Inflammatory macrophage treated with lipopolysaccharide for 4 hours (primary cell): ENCODE measurements at regions not wholly inside any gene's neighbourhood (a gene's known extent, or its start where the extent isn't known, plus 50 kb on each side); places are given as distances from the start of the nearest gene placed in this dataset.
"Not testable (repeated sequence)": the region's sequence is repeated elsewhere in the genome, so short reads cannot be mapped to it uniquely, and the experiment has no call there.

Experiments
- DNase-seq: peaks from one replicate; pipeline ENCODE4 v3.0.0-alpha.2; 2020

DNA sequence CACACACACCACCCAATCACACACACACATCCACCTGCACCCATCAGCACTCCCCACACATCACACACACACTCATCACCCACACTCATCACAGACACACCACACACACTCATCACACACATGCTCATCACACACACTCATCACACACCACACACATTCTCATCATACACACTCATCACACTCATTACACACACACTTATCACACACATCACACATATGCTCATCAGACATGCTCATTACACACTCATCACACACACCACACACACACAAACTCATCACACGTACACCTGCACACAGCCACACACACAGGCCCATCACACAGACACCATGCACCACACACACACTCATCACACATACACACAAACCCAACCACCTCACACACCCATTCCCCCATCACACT lies 107.5 kb upstream of the C14orf180 start:
- no peak for DNase-seq

DNA sequence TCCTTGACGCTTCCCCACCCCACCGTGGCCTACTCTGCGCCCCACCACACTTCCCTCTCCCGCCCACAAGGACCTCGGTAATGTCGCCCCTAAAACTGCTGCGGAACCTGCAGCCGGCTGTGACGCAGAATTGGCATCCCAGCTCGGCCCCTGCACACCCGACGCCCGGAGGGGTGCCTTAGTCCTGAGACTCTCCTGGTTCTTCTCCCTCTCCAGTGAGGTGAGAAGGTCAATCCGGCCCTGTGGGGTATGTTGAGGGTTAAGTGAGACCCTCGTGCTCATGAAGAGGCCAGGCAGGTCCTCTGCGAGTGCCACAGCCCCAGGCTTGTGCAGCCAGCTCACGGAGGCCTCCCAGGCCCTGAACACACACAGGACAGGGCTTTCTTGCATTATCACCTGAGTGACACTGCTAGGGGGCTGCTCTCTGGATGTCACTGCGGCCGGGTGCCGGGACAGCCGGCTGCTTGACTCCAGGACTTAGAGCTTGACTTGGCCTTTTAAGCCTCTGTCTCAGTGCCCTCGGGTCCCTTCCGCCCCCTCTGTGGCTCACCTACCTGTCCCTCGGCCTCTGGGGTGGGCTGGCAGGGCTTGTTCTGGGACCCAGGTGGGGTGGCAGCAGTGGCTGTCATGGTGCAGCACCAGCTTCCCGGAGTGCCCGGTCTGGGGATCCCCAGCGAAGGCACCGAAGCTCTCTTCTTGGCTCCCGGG lies 106.9 kb upstream of the C14orf180 start:
- no peak for DNase-seq

- no peak for DNase-seq
These were observed 106.4 kb upstream of the C14orf180 start for GRCh38 chr14:104473244-104473565.

DNA sequence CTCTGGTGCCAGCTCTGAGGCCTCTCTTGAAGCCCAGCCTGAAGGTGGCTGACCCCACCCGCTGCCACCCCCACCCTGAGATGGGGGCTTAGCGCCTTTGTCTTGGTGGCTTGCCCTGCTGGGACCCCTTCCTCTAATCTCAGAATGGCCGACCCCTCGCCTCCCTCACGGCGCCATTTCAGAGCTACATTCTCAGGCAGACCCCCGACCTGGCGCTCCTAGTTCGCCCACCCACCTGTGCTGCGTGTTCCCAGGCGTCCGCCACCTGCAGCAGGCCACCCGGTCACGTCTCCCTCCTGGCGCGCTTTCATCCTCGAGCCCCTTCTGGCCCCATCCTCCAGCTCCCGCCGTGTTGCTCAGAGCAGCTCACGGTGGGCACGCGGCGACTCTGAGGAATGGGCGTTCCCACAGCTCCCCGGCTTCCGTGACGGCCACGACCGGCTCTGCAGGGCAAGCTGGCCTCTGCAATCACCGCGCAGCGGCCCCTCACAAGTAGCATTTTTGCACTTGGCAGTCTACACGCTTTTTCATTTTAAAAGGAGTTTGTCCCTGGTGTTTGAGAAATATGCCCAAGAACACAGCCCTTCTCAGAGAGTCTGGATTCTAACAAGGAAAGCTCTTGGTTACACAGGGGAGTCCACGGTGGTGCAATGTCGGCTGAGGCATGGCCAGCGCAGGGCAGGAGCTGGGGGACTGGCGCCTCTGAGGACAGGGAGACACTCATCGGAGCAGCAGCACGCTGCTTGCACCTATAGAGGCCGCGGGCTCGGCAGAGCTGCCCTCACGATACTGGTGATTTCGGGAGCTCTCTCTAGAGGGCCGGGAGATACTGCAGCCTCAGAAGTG lies 105.7 kb upstream of the C14orf180 start:
- DNase-seq = no peak

- no peak for DNase-seq
These were observed 104.9 kb upstream of the C14orf180 start for GRCh38 chr14:104474495-104475213.

- DNase-seq = no peak
These were observed 104.3 kb upstream of the C14orf180 start for GRCh38 chr14:104475256-104475655.

DNA sequence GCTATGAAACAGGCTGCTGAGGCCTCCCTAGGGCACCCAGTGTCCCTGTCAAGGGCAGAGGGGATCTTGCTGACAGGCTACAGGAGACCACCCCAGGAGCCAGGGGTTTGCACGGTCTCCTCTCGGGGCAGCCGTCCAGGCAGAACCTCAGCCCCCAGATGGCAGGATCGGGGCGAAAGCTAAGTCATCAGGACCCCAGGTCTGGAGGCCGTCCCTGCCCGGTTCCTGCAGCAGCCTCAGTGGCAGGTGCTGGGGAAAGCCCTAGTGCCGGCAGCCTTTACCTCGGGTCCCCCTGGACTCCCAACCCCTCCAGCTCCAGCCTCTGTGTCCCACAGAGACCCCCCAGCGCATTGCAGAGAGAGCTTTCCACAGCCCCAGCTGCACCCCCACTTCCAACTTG lies 103.8 kb upstream of the C14orf180 start:
- DNase-seq = no peak

- DNase-seq = no peak
These were observed 103.1 kb upstream of the C14orf180 start for GRCh38 chr14:104476437-104476836.

DNA sequence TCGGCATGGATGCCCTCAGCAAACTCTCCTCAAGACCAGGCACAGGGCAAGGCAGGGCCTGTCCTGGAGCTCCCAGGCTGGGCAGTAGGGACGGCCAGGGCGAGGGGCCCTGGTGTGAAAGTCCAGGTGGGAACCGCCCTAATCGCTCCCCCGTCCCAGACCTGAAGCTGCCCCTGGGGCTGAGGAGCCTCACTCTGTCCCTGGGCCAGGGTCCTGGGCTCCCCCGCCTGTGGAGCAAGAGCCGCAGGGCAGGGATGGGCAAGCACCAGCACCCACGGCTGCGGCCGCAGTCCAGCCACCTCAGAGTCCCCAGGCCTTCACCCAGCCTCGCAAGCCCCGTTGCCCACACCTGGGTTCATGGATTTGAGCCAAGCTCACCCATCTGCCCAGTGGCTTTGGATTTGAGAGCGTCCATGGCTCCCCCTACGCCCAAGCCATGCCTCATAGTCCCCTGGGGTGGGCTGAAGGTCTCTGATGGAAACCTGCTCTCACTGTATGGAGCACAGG lies 102.4 kb upstream of the C14orf180 start:
- DNase-seq = no peak

DNA sequence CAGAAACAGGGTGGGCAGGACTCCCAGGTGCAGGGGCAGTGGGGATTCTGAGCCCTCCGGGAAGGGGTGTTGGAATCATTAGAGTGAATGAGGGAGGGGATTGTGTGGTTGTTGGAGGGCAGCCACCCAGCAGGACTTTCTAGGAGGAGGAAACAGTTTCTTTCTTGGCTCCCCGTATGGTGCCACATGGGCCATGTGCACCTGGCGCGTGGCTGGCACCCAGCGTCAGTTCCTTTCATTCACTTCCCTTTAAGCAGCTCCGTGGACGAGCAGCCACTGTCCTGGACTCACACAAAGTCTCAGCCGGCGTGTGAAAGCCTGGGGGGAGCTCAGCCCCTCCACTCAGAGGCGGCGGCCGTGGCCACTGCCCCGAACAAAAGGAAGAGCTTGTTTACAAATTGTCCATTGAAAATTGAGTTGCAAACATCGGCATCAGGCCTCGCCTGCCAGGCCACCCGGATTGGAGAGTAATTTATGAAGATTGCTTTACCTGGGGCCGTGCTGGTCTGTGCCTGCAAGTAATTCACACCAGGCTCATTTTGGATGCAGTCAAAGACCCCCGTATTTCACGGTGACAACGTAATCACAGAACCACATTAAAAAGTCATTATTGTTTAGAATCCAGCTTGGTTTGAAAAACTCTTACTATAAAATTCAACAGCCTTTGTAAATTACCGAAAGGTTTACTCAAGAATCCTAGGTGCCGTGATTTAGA lies 101.7 kb upstream of the C14orf180 start:
- DNase-seq = no peak

GRCh38 chr14:104478656-104479055 lies 100.9 kb upstream of the C14orf180 start:
- DNase-seq = no peak

DNA sequence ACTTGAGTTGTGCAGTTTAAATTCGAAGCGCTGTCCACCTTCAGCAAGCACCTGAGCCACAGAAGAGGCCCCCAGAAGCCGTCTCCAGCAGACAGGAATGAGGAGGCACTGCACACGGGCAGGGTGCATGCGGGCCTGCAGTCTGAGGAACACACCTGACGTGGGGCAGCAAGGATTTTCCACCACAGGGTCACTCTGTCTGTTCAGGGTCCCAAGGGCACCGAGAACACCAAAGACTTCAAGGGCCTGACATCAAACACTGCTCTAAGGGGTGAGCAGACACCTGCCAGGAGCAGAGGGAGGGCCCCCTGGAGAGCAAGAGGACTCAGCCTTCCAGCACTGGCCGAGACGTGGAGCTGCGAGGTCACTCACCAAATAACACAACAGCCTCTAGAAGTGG lies 99.7 kb upstream of the C14orf180 start:
- no peak for DNase-seq

GRCh38 chr14:104481323-104481722 lies 98.2 kb upstream of the C14orf180 start:
- no peak for DNase-seq

- not testable (repeated sequence) for DNase-seq
These were observed 97.5 kb upstream of the C14orf180 start for GRCh38 chr14:104482017-104482416.

GRCh38 chr14:104486222-104486923 lies 93.2 kb upstream of the C14orf180 start:
- DNase-seq = no peak

- no peak for DNase-seq
These were observed 85.1 kb upstream of the C14orf180 start for GRCh38 chr14:104494483-104494882.

- DNase-seq = no peak
These were observed 83.5 kb upstream of the C14orf180 start for GRCh38 chr14:104496095-104496494.

DNA sequence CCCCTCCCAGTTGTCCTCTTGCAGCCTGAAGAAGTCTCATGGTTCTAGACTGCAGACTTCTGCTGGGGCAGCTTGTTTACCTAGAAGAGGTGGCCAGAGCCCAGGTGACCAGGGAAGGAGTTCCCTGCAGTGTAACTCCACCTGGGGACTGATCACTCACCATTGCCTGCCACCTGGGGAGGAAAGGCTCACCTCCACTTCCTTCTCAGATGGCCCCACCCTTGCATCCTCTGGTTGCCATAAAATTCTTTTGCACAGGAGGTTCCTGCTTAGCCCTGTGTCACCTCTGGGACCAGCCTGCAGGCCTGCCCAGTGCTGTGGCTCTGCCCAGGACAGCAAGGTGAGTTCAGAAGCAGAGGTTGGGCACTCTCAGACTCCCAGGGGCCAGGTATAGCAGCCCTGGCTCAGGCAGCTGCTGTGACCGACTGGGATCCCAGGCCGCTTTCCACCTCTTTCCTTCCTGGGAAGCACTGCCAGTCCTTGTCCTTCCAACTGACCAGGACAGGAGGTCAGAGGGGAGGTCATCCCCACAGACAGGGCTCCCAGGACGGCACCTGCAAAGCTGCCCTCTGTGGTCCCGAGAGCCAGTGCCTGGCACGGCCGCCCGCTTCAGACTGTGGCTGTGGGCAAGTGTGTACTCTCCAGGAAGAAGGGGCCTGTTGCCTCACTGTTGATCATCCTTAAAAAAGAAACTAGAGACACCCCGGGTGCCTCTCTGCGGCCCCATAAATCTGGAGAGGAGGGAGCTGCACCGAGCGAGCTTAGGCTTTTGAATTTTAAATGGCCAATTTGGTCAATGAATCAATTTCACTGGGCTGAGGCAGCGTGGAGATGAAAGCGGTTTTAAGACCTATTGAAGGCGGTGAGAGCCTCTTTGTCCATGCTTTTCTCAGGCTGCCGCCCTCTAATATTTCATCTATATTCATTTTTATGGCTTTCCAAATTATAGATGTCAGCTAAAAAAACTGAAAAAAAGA lies 79.5 kb upstream of the C14orf180 start:
- no peak for DNase-seq

DNA sequence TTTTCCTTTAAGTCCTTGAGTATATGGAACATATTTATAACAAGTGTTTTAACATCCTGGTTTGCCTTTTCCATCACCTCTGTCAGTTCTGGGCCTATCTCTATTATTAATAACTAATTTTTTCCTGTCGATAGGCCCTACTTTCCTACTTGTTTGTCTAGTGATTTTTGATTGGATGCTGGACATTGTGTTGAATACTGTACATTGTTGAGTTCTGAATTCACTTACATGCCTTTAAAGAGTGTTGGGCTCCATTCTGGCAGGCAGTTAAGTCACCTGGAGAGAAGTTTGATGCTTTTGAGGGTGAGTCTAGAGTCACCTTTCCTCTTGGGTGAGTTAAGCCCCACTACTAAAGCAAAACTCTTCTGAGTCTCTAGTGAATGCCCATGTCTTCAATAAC lies 77.5 kb upstream of the C14orf180 start:
- no peak for DNase-seq

- DNase-seq = no peak
These were observed 75.9 kb upstream of the C14orf180 start for GRCh38 chr14:104503691-104504090.

DNA sequence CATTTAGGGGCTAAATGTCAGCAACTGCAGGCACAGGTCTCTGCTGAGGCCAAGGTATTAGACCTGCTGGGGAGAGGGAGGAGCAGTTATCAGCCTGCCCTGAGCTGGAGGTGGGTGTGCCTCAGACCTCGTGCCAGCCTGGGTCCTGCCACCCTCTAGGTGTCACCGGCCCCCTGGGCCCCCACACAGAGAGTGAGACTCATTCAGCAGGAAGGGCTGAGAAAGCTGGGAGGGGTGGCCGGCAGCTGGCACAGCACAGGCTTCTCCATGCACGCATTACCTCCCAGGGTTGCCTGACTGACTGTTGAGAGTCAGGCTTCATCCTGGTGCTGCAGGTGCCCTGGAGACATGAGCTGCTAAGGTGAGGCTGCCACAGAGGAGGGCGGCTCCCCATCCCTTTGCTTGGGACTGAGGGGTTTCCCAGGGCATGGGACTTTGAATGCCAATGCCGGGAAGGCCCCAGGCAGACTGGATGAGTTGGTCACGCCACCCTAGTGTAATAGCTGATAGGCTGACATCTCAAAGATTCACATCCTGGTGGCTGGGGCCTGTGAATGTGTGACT lies 75.3 kb upstream of the C14orf180 start:
- DNase-seq = no peak
